NCI-H2196 treated with DMSO at 0.1 percent for 48 hours (cell line): ENCODE measurements at regions not wholly inside any gene's neighbourhood (a gene's known extent, or its start where the extent isn't known, plus 50 kb on each side); places are given as distances from the start of the nearest gene placed in this dataset.

Source experiments
- DNase-seq: peaks from one replicate; lab custom pipeline; 2025; ENCODE audit not compliant: unreplicated experiment; lab: John Stamatoyannopoulos, UW

DNA sequence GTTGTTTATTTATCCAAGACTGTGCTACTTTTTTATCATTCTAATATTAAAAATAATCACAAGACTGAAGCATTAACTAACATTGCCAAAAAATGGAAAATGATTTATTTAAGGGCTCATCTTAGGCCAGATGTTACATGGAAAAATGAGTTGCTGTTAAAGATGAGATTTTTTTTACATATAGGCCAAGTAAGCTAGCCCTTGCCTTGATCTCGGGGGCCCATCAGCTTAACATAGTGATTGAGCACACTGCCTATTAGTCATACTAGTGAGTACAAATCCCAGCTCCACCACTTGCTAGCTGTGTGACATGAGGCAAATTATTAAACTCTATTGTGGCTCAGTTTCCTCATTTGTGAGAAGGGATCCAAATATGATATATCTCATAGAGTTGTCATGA is 275.9 kb upstream of the SNX7 start:
- DNase-seq: no peak

DNA sequence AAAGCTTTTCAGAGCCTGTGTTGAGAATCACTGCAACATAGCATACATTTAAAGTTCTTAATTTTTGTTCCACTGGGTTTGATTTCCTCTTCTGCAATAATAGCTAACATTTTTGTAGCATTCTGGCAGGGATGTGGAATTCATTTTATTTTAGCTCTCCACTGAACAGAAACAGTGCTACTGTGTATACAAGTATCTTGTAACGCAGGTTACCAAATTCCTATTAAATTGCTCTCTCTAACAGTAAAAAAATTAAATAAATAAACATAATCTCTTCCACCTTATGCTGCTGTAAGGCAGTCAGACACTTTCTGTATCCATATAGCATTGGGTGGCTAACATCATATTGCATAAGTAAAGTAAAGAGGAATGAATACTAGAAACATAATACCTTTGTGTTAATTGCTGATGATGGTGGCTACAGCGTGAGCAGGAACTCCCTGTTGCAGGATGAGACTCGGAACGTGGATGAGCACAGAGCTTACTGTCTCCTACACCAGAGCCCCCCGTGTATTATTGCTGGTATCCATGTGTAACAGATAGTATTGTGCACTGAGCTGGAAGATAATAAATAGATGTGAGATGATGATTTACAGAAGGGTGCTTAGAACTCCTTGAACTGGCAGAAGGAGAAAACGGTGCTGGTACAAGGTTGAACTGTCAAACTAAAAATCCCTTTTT is 276.9 kb upstream of the SNX7 start:
- no peak for DNase-seq

DNA sequence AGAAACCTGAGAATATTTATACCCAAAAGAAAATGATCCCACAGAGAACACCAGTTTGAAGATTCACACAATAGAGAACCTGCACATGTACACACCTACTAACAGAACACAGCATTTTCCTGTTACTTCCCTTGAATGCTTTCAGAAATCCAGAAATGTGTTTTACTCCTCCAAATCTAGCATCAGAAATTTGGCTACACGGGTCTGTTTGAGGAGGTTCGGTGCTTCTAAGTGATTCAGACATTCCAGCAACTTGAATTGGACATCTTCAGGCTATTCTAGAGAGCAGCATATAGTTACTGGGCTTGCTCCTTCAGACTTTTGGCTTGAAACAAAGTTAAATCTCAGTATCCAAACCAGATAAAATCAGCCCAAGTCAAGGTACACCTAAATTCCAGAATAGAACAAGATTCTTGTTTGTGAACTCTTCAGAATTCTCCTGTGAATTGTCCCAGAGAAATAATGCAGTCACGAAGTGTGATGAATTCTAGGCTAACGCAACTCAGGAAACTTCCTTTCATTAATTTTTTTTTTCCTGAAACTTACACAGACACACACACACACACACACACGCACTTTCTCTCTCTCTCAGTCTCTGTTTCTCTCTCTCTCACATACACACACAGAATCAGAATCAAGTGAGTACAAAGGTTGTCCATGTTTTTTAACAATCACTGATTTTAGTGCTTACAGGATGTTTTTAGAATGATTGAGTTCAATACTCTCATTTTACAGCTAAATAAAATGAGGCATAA is 278.4 kb upstream of the SNX7 start:
- DNase-seq: no peak

DNA sequence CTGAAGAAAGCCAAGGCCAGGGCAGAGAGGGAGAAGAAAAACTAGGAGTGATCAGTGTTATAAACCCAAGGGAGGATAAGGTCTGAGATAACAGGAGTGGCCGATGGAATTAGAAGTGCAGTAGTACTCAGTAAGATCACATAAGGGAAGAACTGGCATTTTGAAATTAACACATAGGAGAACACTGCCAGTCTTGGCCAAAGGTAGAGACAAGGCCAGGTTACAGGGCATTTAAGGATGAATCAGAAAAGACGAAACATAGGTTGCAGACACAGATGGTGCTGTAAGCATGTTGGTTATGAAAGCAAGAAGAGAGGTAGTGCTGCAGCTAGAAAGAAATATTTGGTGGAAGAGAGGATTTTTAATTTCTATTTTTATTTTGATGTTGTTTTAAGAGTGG is 278.9 kb upstream of the SNX7 start:
- DNase-seq: no peak

DNA sequence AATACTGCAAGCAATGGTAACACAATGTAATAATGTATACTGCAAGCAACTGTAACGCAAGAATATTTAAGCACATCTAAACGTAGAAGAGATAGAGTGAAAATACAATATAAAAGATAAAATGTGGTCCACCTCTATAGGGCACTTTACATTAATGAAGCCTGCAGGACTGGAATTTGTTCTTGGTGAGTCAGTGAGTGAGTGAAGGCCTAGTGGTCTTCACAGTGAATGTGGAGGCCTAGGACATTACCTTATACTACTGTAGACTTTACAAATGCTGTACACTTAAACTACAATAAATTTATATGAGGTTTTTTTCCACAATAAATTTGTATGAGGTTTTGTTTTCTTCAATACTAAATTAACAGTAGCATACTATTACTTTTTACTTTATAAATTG is 287.4 kb upstream of the SNX7 start:
- DNase-seq: no peak

DNA sequence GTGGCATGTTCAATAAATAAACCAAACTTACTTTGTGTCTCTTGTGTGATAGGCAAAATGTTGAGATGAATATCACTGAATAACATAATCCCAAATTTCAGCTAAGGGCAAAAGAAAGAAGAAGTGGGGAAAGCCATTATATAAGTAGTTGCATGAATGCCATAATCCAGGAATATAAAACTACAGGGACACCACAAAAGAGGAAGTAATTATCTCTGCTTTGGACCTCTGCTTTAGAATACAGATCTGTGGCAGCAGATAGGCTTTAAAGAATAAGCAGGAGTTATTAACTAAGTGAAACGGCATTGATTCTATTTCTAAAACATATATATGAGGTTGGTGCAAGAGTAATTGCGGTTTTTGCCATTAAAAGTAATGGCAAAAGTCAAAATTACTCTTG is 288.5 kb upstream of the SNX7 start:
- no peak for DNase-seq

DNA sequence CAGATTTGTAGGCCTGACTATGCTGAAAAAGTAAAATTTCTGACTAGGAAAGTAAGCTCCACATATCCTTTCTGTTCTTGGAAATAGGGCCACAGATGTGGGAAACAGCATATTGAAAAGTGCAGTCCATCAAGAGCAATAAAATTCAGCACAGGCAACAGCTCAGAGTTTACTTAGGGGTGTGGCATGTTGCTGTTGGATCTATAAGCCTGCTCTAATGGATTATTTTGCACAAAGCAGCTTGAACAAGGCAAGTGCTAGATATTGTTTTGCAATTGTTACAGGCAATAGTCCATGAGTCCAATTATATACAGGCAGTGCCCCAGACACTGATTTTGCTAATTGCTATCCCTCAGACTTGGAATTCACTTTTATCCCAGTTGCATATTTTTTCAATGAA is 289.8 kb upstream of the SNX7 start:
- DNase-seq: no peak

DNA sequence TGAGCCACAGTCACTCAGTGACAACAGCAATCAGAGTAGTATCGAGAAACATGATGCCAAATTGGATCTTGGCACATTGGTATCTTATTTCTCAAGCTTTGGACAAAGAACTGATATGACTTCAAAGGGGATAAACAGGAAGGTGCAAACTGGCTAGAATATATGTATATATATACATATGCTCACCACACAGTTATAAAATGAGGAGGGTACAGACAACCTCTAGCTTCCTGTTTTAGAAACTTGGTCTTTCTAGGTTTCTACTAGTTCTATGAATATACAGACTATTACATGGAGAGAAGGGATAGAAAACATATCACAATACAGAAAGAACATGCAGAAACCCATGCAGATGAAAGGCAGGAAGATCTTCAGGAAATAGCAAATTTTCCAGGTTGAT is 292.1 kb upstream of the SNX7 start:
- DNase-seq: no peak

DNA sequence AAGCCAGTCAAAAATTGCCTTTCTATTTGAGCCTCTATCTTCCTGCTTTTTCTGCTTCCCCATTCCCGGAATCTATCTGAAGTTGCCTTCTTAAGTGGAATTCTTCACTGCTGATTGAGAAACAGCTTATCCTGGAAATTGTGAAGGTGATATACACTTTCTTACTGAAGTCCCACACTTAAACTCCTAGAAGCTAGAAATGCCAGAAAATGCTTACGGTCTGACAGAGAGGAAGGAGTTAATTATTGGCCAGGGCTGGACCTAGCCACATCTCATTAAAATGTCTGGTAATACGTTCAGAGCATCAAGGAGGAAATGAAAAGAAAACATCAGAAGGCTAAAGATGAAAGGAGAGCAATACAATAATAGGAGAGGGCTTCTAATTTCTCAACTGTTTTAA is 292.5 kb upstream of the SNX7 start:
- DNase-seq: no peak

DNA sequence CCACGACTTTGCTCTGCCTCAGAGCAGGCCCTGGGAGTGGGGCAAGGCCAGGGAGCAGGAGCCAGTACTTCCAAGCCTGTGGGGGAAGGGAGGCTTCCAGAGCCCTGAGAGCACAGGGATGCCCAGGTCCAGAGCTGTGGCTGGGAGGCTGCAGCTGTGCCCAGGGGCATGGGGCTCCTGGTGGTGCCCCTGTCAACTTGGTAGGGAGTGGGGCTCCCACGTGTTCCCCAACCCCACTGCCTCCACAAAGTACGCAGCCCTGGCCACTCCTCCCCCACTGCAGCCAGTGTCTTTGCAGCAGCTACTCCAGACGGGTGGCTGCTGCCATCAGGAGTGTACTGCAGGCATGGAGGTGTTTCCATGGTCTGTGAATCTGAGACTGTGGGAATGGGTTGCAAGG is 294.1 kb upstream of the SNX7 start:
- no peak for DNase-seq

DNA sequence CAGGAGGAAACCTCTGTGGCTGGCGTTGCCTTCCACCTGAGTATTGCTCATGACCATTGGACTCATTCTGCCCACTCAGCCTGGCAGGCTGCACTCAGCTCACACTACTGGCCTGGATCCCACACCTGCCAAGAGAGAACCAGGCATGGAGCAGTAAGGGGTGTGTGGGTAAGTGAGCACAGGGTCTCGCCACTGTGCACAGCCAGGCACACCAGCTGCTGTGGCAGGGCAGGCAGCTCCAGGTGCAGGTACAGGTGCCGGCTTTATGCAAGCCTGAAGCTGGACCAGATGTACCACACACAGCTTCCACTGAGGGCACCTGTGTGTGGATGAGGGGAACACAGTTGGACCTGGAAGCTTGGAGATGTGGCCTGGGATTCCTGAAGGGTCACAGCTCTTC is 295.2 kb upstream of the SNX7 start:
- no peak for DNase-seq

DNA sequence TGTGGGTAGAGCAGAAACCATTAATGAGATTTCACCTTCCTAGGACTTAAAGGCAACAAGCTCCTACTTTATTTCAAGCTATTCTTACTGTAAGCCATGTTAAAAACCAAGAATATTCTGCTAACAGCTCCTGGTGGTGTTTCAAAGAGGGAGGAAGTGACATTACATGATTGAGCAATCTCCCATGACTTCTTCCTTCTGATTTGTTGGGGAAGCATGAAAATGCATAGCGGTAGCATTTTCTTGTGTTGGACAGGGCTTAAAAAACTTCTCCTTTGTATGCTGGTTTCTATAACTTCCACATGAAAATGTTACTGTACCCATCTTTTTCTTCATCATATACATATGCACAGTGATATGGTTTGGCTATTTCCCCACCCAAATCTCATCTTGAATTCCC is 297.0 kb upstream of the SNX7 start:
- DNase-seq: no peak

DNA sequence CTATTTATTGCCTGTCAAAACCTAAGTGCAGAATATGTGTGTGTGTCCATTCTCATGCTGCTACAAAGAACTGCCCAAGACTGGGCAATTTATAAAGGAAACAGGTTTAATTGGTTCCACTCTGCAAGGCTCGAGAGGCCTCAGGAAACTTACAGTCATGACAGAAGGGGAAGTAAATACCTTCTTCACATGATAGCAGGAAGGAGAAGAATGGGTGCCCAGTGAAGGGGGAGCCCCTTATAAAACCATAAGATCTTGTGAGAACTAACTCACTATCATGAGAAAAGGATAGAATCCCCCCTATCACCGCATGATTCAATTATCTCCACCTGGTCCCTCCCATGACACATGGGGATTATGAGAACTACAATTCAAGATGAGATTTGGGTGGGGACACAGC is 300.7 kb upstream of the SNX7 start:
- no peak for DNase-seq

DNA sequence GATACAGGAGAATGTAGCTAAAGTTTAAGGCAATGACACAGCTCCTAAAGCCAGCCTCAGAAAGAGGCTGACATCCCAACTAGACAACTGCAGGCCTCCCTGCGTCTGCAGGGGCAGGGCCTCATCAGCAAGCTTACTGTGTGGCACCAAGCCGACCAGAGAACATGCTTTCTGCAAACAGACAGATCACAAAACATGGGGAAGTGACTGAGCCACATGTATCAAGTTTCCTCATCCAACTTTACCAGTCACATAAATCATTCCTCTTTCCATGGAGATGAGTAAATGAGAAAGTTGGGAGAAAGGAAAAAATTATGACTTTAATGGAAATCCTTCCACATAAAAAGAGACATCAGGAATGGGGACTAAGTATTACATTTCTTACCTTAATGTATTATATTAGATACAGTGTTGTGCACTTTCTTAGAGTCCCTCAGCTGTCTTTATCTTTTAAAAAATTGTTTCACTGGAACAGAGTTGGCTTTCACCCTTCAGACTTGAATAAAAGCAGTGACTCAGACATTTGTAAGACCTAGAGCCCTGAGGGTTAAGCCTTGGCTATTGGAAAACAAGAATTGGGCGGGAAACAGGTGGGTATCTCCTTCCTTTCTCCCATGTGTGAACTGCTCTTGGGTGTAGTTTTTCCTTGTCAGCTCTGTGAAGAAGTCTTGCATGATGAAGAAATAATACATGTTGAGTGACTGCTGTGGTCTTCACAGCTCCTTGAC is 305.7 kb upstream of the SNX7 start:
- DNase-seq: no peak

DNA sequence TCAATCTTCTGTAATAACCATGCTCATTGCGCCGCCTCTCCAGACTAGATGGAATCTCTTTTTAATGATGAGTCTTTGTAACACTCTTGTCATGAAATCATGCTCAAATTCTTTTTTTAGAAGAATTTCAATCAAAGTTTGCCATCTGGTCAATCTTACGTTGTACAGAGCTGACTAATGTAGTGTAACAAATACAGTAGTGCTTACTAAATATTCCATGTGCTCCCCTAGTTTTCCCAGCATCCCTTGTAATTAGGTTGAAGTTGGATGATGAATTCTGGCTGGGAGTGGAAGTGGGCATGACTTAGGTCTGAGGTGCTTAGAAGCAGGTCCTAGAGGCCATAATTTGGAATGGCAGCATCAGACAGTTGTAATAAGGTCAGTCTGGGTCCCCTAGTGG is 309.1 kb upstream of the SNX7 start:
- DNase-seq: no peak

DNA sequence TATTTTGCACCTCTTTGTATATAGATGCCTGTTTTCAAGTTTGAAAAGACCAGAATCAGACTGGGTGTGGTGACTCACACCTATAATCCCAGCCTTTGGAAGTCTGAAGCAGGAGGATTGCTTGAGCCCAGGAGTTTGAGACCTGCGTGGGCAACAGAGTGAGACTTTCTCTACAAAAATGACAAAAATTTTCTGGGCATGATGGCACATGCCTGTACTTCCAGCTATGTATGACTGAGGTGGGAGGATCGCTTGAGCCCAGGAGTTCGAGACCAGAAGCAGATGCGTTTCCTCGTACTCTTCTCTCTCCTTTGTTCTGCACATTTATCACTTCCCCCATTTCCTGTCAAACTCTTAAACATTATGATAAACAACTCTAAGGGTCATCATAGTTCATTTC is 310.0 kb upstream of the SNX7 start:
- DNase-seq: no peak

DNA sequence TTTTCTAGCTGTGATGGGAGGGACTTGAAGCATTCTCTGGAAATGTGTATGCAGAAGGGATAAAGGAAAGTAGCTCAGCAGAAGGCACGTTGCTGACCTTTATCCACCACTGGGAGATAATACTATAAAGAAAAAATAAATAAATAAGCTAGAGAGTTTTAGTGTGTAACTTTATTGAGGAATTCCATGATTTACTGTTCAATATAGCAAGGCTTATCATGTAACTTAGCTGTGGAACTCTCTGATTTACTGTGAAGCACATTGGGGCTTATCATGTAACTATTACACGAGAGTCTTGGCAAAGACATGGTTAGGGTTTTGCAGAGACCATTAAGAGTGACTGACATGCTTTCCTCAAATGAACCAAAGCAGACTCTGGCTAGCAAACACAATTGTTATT is 316.1 kb upstream of the SNX7 start:
- no peak for DNase-seq

DNA sequence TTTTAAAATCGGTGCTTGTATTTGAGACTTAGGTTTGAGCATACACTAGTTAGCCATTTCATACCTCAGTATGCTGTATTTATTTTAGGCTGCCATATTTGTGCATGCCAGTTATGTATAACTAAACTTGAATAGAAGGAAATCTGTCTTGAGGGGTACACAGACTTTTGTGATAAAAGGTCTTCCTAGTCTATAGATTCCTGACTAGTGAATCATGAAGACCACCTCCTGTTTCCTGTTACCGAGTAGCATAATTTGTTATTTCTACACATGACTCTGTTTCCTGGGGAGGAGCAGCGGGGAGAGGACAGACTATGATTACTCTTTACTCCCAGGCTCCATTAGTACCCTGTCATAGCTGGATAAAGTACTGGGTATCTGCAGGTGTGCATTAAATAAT is 316.8 kb upstream of the SNX7 start:
- no peak for DNase-seq

DNA sequence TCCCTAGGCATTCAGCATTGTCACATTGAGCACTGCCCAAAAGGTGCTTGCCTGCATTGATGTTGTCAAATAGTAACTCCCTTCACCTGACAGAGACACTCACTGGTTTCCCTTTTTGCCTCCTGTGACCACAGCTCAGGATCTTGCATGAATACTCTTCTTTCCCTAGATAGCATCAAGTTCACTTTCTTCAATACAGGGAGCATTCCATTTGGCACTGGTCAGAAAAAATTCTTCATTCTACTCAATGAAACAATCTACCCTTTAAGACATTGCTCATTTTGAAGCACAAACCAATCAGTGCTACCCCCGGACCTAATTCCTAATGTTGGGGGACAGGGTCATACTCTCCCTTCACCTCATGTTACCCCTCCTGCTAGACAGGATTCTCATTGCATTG is 319.0 kb upstream of the SNX7 start:
- DNase-seq: no peak

DNA sequence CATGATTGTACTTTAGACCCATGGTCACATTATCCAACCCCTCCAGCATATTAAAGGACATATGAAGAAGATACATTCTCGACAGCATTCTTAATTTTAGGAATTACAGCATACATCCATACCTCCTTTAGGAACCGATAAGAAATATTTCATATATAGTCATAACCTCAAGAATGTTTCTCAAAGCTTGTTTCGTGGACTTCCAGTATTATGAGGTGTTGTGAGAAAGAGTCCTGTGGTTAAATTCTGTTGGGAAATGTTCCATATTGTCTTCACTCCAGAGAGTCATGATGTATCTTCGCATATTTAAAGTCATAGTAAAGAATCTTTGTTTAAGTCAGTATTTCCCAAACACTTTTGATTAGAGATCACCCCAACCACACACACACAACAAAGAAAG is 321.0 kb upstream of the SNX7 start:
- no peak for DNase-seq

DNA sequence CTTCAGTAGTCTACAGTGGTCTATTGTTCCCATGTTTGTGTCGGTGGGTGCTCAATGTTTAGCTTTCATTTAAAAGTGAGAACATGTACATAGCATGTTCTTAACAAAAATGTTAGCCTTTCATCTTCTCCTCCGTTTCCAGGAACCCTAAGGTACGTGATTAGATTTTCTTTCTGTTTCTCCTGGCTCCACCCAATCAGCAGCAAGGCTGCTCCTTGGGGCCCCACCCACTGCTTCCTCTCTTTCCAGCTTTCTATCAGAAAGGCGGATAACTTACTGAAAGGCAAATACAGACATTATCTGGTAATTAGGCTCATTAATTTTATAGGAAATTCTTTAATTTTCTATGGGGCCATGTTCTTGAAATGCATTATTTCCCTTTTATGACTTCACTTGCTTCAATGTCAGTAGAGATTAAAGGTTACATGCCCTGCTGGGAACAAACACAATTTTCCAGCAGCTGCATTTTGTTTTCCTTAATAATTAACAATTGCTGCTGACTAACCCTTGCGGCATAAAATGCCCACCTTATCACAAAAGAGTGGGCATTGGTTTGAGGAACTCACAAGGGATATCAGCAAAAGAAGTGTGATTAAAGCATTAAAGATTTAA is 324.9 kb upstream of the SNX7 start:
- no peak for DNase-seq

DNA sequence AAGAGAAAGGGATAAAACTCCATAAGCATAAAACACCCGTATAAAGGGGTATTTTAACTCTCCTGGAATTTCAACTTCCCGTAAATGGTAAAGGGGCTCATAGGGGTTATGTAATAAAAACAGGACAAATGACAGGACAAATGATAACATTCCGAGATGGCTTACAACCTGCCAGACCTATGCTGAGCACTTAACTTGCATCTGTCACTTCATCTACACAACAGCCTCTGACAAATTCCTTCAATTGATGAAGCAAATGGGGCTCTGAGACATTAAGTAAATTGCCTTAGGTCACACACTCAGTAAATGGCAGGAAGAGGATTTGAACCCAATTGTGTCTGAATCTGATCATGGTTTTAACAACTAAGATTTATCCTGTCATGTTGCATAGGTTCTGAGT is 327.6 kb upstream of the SNX7 start:
- no peak for DNase-seq
